ENCODE measurements at regions not wholly inside any gene's neighbourhood (a gene's known extent, or its start where the extent isn't known, plus 50 kb on each side); places are given as distances from the start of the nearest gene placed in this dataset.

DNA sequence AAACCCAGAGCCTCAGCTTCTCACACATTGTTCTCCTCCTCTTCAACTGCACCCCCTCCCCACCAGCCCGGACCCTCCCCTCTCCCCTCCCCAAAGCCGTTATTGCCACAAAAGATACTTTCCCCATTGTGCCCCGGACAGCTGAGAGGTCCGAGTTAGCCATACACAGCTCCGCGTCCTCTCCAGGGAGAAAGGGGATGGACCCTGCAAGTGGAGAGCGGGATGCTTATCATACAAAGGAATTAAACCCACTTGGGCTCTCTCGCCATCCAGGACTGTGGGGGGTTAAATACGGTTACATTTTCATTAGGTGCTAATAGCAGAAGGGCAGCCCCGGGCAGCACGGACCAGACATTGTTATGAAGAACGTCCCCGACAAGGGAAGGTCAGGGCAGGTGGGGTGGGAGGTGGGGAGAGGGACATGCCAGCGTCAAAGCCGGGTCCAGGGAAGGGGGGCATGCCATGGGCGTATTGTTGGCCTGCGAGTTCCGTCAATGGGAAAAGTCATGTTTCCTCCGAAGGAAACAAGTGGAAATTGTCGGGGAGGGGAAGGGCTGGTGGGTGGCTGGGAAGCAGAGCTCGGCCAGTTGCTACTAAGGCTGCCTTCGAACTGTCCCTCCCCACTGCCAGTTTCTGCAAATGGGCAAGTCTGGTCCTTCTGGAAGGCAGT lies 99.1 kb downstream of the SOX9 start:
- Histone ChIP-seq H3K27ac (no peak overlapping the region), H3K4me3 (no peak overlapping the region), H3K9me3 (no peaks in the 10 kb centered on the region), H3K27me3 (ENCODE audit: low read depth) (peaks cover 37% of the 10 kb centered on the region), H3K4me1 (no peaks in the 10 kb centered on the region), H3K36me3 (no peaks in the 10 kb centered on the region)
- DNase-seq (no peak), ATAC-seq (no peak)
- intact Hi-C loops (cut with DNase I) = no loop called here
- TF ChIP-seq, protein P1, sequence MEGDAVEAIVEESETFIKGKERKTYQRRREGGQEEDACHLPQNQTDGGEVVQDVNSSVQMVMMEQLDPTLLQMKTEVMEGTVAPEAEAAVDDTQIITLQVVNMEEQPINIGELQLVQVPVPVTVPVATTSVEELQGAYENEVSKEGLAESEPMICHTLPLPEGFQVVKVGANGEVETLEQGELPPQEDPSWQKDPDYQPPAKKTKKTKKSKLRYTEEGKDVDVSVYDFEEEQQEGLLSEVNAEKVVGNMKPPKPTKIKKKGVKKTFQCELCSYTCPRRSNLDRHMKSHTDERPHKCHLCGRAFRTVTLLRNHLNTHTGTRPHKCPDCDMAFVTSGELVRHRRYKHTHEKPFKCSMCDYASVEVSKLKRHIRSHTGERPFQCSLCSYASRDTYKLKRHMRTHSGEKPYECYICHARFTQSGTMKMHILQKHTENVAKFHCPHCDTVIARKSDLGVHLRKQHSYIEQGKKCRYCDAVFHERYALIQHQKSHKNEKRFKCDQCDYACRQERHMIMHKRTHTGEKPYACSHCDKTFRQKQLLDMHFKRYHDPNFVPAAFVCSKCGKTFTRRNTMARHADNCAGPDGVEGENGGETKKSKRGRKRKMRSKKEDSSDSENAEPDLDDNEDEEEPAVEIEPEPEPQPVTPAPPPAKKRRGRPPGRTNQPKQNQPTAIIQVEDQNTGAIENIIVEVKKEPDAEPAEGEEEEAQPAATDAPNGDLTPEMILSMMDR (IDR thresholded peaks at IDR 0.05) = no peak

DNA sequence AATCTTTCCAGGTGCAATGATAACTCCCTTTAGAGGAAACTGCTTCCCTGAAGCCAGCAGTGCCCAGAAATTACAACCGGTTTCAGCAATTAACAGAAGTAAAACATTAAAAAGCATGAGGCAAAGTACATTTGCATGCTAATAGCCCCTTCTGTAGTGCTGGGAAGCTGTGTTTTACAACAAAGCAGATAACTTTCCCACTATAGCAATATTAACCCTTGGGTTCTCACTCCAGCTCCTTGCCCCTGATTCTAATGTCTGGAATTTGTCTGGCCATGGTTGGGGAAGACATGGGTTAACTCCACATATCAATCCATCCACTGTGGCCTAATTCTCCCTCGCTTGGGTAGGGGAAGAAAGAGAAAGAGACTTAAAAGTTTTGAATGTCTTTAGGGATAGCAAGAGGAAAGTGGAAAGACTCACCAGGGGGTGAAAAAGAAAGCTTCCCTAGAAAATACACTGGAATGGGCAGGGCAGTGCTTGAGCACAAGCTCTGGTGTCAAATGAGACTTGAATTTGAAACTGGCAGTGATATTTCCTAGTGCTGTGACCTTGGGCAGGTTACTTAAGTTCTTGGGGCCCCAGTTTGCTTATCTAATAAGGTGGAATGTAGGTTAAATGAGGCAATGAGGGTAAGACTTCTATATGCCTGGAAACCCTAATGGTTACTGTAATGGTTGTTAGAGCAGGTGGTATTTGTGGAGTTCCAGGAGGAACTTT lies 102.0 kb downstream of the SOX9 start:
- H3K4me1 ChIP-seq = no peaks in the 10 kb centered on the region
- H3K36me3 ChIP-seq = no peaks in the 10 kb centered on the region
- H3K27ac ChIP-seq = no peak overlapping the region
- TF ChIP-seq, protein P1 (IDR thresholded peaks at IDR 0.05) = no peak
- ATAC-seq = no peak
- peaks cover 37% of the 10 kb centered on the region for H3K27me3 ChIP-seq (ENCODE audit: low read depth)
- no peak overlapping the region for H3K4me3 ChIP-seq
- no peaks in the 10 kb centered on the region for H3K9me3 ChIP-seq
- intact Hi-C loops (cut with DNase I) = no loop called here
- no peak for DNase-seq

DNA sequence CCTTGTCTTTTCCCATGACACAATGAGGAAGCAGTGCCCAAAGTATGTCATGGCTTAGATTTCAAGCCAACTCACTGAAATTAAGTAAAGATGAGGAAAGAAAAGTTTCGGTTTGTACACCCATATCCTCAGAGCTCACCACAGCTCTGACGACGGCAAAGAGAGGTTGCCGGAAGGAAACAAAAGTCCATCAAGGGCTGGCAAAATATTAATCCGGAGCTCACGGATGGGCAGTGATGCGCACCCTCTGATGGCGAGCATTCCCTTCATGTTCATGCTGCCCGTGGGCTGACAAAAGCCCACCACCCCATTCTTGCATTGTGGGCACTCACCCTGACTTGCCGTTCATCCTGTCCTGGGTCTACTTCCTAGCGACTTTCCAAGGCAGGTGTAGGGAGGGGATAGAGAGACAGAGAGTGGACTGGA lies 103.1 kb downstream of the SOX9 start:
- no peaks in the 10 kb centered on the region for H3K36me3 ChIP-seq
- no peaks in the 10 kb centered on the region for H3K9me3 ChIP-seq
- ATAC-seq = no peak
- intact Hi-C loops (cut with DNase I) = no loop called here
- no peak overlapping the region for H3K4me3 ChIP-seq
- H3K27me3 ChIP-seq (ENCODE audit: low read depth) = peaks cover 32% of the 10 kb centered on the region
- H3K27ac ChIP-seq = no peak overlapping the region
- H3K4me1 ChIP-seq = no peaks in the 10 kb centered on the region
- no peak for DNase-seq
- TF ChIP-seq, protein P1 (IDR thresholded peaks at IDR 0.05) = no peak

DNA sequence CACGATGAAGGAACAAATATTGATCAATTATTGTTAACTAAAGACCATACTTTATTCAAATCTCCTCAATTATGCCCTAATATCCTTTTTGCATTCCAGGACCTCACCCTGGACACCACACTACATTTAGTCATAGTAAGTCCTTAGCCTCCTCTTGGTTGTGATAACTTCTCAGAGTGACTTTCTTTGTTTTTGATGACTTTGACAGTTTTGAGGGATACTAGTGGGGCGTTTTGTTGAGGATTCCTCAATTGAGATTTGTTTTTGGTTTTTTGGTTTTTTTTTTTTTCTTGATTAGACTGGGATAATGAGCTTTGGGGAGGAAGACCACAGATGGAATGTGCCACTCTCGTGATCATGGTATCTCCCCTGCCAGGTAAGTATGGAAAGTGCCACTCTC lies 105.5 kb downstream of the SOX9 start:
- intact Hi-C loops (cut with DNase I) = no loop called here
- Histone ChIP-seq H3K4me3 (no peak overlapping the region), H3K9me3 (no peaks in the 10 kb centered on the region), H3K4me1 (no peaks in the 10 kb centered on the region), H3K36me3 (no peaks in the 10 kb centered on the region), H3K27me3 (ENCODE audit: low read depth) (peaks cover 13% of the 10 kb centered on the region), H3K27ac (no peak overlapping the region)
- ATAC-seq = no peak
- TF ChIP-seq, protein P1 (IDR thresholded peaks at IDR 0.05) = no peak
- DNase-seq = no peak

DNA sequence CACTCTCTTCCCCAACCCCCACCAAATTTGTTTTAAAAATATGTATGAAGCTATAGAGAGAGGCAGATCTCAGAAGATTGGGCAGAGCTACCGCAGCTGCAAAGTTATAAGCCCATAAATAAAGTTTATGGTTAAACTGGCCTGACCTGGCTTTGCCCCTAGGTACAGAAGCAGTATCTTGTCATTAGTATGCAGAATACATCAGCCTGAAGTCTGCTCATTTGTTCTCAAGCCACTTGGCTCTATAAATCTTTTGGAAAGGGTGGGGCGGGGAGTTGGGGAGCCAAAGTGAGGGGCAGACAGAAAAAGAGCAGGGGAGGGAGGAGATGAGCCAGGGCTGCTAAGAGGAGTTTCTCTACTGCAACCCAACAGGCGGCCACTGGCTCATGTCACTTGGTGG lies 113.2 kb downstream of the SOX9 start:
- no peak overlapping the region for H3K27ac ChIP-seq
- no peak overlapping the region for H3K4me3 ChIP-seq
- H3K27me3 ChIP-seq (ENCODE audit: low read depth) = peaks cover 4% of the 10 kb centered on the region
- intact Hi-C loops (cut with DNase I) = no loop called here
- no peaks in the 10 kb centered on the region for H3K4me1 ChIP-seq
- H3K36me3 ChIP-seq = no peaks in the 10 kb centered on the region
- TF ChIP-seq, protein P1 (IDR thresholded peaks at IDR 0.05) = no peak
- ATAC-seq = no peak
- no peak for DNase-seq
- H3K9me3 ChIP-seq = no peaks in the 10 kb centered on the region
